ENCODE measurements at regions not wholly inside any gene's neighbourhood (a gene's known extent, or its start where the extent isn't known, plus 50 kb on each side); places are given as distances from the start of the nearest gene placed in this dataset.

DNA sequence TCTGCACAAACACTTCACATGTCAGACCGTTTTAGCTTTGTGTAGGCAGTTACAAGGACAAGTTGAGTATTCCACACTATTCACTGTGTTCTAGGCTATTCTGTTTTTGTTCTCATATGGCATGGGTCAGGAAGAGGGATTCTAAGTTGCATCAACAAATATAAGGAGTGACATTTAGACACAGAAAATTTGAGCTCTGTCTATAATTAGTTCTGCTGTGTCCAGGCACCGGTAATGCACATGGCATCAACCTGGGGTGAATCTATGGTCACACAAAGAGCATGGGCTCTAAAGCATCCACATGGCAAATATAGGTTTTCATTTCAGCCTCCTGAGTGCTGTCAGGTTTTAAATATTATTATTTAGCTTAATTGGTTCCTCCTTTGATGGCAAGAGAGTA lies 130.4 kb upstream of the PMFBP1 start:
- TF ChIP-seq, protein P1, sequence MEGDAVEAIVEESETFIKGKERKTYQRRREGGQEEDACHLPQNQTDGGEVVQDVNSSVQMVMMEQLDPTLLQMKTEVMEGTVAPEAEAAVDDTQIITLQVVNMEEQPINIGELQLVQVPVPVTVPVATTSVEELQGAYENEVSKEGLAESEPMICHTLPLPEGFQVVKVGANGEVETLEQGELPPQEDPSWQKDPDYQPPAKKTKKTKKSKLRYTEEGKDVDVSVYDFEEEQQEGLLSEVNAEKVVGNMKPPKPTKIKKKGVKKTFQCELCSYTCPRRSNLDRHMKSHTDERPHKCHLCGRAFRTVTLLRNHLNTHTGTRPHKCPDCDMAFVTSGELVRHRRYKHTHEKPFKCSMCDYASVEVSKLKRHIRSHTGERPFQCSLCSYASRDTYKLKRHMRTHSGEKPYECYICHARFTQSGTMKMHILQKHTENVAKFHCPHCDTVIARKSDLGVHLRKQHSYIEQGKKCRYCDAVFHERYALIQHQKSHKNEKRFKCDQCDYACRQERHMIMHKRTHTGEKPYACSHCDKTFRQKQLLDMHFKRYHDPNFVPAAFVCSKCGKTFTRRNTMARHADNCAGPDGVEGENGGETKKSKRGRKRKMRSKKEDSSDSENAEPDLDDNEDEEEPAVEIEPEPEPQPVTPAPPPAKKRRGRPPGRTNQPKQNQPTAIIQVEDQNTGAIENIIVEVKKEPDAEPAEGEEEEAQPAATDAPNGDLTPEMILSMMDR (IDR thresholded peaks at IDR 0.05 in 2 of 3, conservative IDR thresholded peaks at IDR 0.05 in 1 of 3; ENCODE audit: borderline replicate concordance in 1 of 3, insufficient read depth in 1 of 3, low read depth in 2 of 3, low read length in 2 of 3), result no peak
- no peak for TF ChIP-seq POLR2A (IDR thresholded peaks at IDR 0.05; ENCODE audit: borderline replicate concordance, extremely low read depth, insufficient read depth, insufficient read length)
- no peak for TF ChIP-seq POLR2AphosphoS5 (IDR thresholded peaks at IDR 0.05; ENCODE audit: low read depth, low read length)
- TF ChIP-seq, protein P2, sequence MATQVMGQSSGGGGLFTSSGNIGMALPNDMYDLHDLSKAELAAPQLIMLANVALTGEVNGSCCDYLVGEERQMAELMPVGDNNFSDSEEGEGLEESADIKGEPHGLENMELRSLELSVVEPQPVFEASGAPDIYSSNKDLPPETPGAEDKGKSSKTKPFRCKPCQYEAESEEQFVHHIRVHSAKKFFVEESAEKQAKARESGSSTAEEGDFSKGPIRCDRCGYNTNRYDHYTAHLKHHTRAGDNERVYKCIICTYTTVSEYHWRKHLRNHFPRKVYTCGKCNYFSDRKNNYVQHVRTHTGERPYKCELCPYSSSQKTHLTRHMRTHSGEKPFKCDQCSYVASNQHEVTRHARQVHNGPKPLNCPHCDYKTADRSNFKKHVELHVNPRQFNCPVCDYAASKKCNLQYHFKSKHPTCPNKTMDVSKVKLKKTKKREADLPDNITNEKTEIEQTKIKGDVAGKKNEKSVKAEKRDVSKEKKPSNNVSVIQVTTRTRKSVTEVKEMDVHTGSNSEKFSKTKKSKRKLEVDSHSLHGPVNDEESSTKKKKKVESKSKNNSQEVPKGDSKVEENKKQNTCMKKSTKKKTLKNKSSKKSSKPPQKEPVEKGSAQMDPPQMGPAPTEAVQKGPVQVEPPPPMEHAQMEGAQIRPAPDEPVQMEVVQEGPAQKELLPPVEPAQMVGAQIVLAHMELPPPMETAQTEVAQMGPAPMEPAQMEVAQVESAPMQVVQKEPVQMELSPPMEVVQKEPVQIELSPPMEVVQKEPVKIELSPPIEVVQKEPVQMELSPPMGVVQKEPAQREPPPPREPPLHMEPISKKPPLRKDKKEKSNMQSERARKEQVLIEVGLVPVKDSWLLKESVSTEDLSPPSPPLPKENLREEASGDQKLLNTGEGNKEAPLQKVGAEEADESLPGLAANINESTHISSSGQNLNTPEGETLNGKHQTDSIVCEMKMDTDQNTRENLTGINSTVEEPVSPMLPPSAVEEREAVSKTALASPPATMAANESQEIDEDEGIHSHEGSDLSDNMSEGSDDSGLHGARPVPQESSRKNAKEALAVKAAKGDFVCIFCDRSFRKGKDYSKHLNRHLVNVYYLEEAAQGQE (IDR thresholded peaks at IDR 0.05; ENCODE audit: low read depth), result no peak
- TF ChIP-seq EZH2 (IDR thresholded peaks at IDR 0.05), result no peak
- TF ChIP-seq YY1 (IDR thresholded peaks at IDR 0.05; ENCODE audit: extremely low read depth, insufficient replicate concordance, low read depth, low read length), result no peak
- TF ChIP-seq TCF7L2 (IDR thresholded peaks at IDR 0.05; ENCODE audit: borderline replicate concordance, extremely low read depth, insufficient read depth, insufficient read length), result no peak
- TF ChIP-seq EZH2phosphoT487 (IDR thresholded peaks at IDR 0.05; ENCODE audit: borderline replicate concordance), result no peak
- TF ChIP-seq, protein P3, sequence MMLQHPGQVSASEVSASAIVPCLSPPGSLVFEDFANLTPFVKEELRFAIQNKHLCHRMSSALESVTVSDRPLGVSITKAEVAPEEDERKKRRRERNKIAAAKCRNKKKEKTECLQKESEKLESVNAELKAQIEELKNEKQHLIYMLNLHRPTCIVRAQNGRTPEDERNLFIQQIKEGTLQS (IDR thresholded peaks at IDR 0.05), result no peak
- TF ChIP-seq, protein P4, sequence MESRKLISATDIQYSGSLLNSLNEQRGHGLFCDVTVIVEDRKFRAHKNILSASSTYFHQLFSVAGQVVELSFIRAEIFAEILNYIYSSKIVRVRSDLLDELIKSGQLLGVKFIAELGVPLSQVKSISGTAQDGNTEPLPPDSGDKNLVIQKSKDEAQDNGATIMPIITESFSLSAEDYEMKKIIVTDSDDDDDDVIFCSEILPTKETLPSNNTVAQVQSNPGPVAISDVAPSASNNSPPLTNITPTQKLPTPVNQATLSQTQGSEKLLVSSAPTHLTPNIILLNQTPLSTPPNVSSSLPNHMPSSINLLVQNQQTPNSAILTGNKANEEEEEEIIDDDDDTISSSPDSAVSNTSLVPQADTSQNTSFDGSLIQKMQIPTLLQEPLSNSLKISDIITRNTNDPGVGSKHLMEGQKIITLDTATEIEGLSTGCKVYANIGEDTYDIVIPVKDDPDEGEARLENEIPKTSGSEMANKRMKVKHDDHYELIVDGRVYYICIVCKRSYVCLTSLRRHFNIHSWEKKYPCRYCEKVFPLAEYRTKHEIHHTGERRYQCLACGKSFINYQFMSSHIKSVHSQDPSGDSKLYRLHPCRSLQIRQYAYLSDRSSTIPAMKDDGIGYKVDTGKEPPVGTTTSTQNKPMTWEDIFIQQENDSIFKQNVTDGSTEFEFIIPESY (IDR thresholded peaks at IDR 0.05; ENCODE audit: extremely low read depth, insufficient replicate concordance, low read length), result no peak
- no peak for TF ChIP-seq SP1 (IDR thresholded peaks at IDR 0.05; ENCODE audit: low read depth)
- no peak for TF ChIP-seq EGR1 (IDR thresholded peaks at IDR 0.05; ENCODE audit: low read depth)

Measured in HCT116 (cell line).